ENCODE measurements at regions not wholly inside any gene's neighbourhood (a gene's known extent, or its start where the extent isn't known, plus 50 kb on each side); places are given as distances from the start of the nearest gene placed in this dataset.

DNA sequence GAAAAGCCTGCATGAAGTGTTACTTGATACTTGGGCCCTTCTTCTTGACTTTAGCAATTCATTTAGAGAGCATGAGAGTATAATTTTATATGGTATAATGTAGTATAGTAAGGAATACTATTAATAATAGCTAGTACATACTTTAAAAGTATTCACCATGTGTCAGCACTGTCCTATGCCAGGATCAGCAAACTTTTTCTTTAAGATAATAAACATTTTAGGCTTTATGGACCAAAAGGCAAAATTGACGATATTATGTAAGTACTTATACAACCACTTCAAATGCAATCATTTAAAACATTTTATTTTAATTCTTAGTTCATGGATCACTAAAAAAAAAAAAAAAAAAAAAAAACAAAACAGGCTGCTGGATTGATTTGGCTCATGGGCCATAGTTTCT is 163.9 kb downstream of the IBTK start:
- no peak for TF ChIP-seq EZH2 (IDR thresholded peaks at IDR 0.05; ENCODE audit: low read length, unreplicated experiment)
- TF ChIP-seq, protein P1, sequence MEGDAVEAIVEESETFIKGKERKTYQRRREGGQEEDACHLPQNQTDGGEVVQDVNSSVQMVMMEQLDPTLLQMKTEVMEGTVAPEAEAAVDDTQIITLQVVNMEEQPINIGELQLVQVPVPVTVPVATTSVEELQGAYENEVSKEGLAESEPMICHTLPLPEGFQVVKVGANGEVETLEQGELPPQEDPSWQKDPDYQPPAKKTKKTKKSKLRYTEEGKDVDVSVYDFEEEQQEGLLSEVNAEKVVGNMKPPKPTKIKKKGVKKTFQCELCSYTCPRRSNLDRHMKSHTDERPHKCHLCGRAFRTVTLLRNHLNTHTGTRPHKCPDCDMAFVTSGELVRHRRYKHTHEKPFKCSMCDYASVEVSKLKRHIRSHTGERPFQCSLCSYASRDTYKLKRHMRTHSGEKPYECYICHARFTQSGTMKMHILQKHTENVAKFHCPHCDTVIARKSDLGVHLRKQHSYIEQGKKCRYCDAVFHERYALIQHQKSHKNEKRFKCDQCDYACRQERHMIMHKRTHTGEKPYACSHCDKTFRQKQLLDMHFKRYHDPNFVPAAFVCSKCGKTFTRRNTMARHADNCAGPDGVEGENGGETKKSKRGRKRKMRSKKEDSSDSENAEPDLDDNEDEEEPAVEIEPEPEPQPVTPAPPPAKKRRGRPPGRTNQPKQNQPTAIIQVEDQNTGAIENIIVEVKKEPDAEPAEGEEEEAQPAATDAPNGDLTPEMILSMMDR (conservative IDR thresholded peaks at IDR 0.05; ENCODE audit: low read depth, low read length) = no peak
